Erythroblast (primary cell): ENCODE measurements at regions not wholly inside any gene's neighbourhood (a gene's known extent, or its start where the extent isn't known, plus 50 kb on each side); places are given as distances from the start of the nearest gene placed in this dataset.

Experiments
- DNase-seq, 2 experiments: peaks; one replicate each; lab custom pipeline; 2025; lab: John Stamatoyannopoulos, UW
- GATA1 ChIP-seq: IDR thresholded peaks from 2 replicates; pipeline ENCODE4 v1.6.1; 2011; ENCODE audit warnings: low read depth, mild to moderate bottlenecking, control low read depth, low read length, moderate library complexity
- POLR2A ChIP-seq: IDR thresholded peaks from 2 replicates; pipeline ENCODE4 v1.6.1; 2011; ENCODE audit warnings: mild to moderate bottlenecking, low read length

DNA sequence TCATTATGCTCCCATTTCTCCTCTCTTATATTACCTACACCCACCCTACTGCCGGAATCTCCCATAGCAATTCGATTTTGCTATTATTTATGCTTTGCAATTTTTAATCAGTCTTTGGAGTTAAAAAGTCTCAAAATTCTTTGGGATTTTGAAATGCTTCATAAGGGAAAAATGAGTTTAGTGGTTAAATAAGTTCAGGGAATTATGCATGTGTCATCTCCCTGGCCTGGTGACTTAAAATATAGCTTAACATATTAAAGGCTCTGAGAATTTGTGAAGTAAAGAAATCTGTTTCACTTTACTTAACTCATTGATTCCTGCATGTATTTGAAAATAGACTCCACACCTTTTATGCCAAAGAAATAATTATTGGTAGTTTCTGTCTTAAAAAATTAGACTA, 185.1 kb upstream of the DIPK2B start:
- no peak for TF ChIP-seq POLR2A
- no peak for TF ChIP-seq GATA1
- DNase-seq: no peak

DNA sequence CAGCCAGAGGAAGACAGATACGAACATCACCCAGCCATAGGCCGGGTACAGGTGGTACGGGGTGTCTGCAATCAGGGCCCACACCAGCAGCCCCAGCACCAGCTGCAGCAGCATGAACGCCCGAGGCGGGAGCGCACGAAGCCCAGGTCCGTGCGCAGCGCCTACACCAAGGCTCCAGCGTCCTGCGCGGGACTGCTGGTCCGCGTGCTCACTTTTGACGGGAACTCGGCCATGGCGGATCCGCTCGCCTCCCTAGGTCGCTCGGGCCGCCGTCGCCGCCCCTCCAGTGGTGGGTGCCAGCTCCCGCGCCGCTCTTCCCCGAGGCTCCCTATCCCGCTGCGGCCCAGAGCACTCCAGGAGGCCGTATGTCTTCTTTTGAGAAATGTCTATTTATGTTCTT, 181.2 kb upstream of the DIPK2B start:
- DNase-seq: no peak
- TF ChIP-seq POLR2A: no peak
- no peak for TF ChIP-seq GATA1

DNA sequence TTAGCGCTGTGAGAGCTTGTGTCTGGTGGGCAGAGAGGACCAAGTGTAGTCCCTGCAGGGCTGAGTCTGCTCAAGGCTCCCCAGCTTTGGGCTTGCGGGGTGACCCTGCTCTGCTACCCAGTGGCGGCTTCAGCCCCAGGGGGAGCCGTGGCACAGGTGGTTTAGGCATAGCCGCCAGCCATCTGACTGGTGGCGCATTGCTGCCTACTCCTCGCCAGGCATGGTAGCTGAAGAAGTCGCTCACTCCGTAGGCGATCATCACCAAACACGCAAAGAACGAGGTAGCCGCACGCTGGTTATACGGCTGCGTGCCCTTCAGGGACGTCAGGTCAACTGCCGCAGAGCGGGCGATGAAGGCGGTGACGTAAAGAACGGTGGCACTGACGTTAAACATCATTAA, 180.7 kb upstream of the DIPK2B start:
- TF ChIP-seq POLR2A (no peak), GATA1 (no peak)
- DNase-seq: no peak

DNA sequence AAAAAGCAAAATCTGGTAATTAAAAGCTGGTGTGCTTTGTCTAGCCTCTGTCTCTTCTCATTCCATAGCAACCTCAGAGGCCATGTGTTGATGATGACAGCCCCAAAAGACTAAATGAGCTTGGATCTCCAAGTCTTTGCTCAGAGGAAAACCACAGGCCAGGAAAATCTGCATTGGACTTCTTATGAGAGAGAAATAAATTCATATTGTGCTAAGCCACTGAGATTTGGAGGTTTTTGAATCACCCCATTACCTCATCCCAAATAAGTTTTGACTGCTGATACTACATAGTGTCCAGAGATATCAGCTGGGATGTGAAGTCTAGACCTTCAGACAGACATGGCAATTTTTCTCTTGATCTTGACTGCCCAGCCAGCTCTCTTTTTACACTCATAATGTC, 178.6 kb upstream of the DIPK2B start:
- no peak for TF ChIP-seq GATA1
- no peak for TF ChIP-seq POLR2A
- DNase-seq: no peak

DNA sequence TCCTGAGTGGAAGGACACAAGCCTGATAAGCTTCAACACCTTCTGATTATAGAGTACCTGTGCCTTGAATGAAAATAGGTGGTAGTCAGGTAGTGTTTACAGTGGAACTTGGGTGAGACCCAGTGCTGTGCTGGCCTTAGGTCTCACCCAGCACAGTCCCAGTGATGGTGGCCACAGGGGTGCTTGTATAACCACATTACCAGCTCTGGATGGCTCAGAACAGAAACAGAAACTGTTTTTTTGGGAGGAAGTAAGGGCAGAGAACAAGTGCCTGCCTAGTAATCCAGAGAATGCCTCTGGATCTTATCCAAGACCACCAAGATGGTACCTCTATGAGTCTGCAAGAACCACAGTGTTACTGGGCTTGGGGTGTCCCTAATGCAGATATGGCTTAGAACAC, 171.5 kb upstream of the DIPK2B start:
- no peak for DNase-seq
- TF ChIP-seq POLR2A (no peak), GATA1 (no peak)

DNA sequence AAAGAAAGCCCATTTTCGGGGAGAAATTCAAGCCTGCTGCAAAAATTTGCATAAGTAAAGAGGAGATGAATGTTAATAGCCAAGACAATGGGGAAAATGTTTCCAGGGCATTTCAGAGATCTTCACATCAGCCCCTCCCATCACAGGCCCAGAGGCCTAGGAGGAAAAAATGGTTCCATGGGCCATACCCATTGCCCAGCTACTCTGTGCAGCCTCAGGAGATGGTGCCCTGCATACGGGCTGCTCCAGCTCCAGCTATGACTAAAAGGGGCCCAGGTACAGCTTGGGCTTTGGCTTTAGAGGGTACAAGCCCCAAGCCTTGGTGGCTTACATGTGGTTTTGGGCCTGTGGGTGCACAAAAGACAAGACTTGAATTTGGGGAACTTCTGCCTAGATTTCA, 168.0 kb upstream of the DIPK2B start:
- TF ChIP-seq GATA1 (no peak), POLR2A (no peak)
- no peak for DNase-seq

DNA sequence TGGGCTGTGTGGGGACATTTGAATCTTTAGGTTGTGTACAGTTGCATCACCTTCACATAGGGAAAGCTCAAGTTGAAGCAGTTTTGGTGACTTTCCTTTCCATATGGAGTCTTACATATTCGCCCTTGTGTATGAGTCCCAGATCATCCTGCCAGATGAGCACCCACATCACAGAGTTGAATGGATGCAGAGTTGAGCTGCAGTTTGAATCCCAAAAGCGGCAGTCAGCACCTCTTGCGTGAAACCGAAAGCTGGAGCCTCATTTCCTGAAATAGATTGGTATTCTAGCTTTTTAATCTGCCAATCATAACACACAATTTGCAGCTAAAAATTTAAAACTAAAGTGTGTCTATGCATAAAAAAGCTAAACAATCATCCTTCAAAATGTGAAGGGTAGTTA, 162.9 kb upstream of the DIPK2B start:
- TF ChIP-seq GATA1 (no peak), POLR2A (no peak)
- DNase-seq: no peak

DNA sequence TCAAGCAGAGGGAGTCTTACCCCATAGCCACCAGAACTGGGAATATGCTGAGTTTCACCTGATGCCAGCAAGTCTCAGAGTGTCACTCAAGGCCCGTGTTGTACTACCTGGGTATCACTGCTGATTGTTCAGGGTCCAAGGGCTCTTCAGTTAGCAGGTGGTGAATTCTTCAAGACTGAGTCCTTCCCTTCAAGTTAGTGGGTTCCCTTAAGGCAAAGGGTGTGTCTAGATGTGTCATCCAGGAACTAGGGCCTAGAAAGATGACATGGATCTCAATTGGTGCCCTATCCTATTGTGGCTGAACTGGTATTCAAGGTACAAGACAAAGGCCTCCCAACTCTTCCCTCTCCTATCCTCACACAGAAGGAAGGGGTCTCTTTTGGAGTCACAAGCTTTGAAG, 159.9 kb upstream of the DIPK2B start:
- TF ChIP-seq GATA1 (no peak), POLR2A (no peak)
- DNase-seq: no peak

DNA sequence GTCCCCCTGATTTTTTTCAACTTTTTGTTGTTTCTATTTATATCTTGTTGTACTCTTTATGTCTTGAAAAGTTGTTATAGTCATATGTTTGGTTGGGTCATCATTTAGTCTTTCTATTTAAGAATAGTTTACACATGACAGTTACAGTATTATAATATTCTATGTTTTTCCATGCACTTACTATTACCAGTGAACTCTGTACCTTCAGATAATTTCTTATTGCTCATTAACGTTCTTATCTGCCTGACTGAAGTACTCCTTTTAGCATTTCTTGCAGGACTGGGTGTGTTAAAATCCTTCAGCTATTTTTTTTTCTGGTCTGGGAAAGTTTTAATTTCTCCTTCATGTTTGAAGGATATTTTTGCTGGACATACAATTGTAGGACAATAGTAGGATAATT, 157.7 kb upstream of the DIPK2B start:
- TF ChIP-seq GATA1: no peak
- TF ChIP-seq POLR2A: no peak

DNA sequence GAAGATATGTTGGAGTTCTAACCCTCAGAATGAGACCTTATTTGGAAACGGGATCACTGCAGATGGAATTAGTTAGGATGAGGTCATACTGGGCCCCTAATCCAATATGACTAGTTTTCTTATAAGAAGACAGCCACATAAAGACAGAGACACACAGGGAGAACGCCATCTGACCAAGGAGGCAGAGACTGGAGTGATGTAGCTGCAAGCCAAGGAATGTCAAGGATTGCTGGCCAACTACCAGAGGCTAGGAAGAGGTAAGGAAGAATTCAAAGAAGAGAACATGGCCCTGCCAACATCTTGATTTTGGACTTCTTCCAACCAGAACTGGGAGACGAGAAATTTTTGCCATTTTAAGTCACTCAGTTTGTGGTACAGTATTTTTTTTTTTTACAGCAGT, 152.8 kb upstream of the DIPK2B start:
- DNase-seq: no peak

More for the DNA sequence above, 157.7 kb upstream of the DIPK2B start:
- DNase-seq: no peak

DNA sequence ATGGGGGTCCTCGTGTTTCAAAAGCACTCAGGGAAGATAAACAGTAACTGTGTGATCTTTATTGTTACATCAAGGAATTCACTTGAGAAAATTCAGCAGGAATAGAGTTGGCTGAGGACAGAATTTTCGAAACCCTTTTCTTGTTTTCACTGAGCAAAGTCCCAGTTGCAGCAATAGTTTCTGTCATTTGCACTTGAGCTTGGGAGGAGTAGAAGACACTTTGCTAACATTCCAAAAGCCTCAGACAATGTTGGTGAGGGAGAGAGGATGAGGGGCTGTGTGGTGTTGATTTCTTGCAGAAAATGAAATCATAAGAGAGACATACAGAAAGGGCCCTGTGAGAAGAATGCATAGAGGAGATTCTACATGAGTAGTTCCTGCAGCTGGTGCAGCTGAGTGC, 151.9 kb upstream of the DIPK2B start:
- TF ChIP-seq GATA1: no peak
- TF ChIP-seq POLR2A: no peak
- DNase-seq: no peak

More for the DNA sequence above, 152.8 kb upstream of the DIPK2B start:
- TF ChIP-seq GATA1: no peak
- TF ChIP-seq POLR2A: no peak

DNA sequence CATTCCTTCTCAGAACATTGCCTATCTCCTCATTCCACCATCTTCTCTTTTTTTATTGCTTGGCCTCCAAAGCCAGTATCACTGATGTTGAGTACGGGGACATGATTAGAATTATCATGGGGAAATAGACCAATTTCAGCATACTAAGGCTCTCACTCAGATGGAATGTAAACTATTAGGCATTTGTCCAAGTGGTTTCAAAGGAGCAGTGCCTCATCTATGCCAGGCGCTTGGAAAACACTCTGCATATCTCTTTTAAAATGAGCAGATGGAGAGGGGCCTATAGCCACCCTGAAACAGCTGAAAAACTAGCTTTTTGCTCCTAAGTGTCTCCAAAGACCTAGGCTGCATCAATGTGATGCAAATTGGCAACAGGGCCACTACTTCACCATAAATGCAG, 150.8 kb upstream of the DIPK2B start:
- DNase-seq: no peak

DNA sequence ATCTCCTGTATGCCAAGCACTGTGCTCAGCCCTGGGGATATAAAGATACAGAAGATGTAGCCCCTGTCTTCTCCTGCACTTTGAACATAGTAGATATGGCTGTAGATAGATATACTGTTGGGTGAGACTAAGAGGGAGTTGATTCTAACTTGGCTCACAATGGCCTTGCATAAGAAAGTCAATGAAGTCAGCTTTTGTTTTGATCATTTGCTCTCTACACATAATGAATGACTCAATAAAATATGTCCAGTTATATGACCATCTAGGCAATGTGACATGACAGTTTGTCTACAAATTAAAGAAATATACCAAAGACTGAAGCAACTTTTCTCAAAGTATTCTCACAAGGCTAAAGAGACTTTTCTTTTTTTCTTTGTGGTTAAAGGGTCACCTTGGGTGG, 147.6 kb upstream of the DIPK2B start:
- TF ChIP-seq POLR2A: no peak
- DNase-seq: no peak

More for the DNA sequence above, 150.8 kb upstream of the DIPK2B start:
- no peak for TF ChIP-seq GATA1
- no peak for TF ChIP-seq POLR2A

DNA sequence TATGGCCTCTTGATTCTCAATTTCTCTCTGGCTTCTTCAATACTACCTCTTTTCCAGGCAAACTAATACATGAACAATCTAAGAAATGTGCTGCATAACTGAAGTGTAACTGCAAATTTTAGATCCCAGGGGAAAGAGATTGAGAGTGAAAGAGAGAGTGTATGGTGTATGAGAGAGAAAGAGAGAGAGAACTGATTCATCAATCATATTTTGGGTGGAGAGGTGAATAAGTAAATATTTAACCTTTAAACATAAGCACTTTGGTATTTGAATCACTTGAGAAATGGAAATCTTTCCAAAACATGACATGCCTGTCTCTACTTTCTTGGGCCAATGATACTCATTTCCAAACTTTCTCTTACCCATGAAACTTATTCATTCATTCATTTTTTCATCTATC, 147.2 kb upstream of the DIPK2B start:
- DNase-seq: no peak

DNA sequence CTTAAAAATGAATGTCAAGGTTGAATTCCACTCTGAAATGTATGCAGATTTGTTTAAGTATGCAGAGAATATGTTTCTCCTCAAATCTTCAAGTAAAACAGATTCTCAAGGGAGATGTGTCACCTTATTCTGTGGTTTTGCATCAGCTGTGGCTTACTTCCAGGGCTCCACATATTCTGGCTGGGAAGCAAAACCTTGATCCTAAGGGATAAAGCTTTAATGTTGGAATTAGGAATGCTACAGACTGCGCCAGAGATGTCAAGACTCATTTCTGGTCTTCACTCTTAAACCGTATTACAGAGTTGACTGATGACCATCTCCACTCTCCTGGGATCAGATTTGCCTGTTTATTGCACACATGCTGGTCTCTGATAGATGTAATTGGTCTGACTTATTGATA, 143.9 kb upstream of the DIPK2B start:
- TF ChIP-seq POLR2A (no peak), GATA1 (no peak)
- DNase-seq: no peak

More for the DNA sequence above, 147.2 kb upstream of the DIPK2B start:
- TF ChIP-seq GATA1 (no peak), POLR2A (no peak)

DNA sequence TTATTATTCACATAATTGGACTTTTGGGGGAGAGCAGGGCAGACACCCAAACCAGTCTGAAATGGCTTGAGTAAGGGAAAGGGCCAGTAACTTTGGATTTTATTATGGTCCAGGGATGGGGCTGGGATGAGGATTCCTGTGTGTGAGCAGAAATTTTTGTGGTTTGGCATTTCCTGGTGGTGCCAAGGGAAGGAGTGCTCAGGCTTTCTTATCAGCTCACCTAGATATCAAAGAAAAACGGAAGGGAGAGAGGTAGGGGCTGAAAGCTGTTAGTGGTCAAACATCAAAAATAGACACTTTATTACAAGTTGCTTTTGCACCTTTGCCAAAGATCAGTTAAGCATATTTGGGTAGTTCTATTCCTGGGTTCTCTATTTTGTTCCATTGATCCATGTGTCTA, 128.5 kb upstream of the DIPK2B start:
- TF ChIP-seq POLR2A (no peak), GATA1 (no peak)
- no peak for DNase-seq

DNA sequence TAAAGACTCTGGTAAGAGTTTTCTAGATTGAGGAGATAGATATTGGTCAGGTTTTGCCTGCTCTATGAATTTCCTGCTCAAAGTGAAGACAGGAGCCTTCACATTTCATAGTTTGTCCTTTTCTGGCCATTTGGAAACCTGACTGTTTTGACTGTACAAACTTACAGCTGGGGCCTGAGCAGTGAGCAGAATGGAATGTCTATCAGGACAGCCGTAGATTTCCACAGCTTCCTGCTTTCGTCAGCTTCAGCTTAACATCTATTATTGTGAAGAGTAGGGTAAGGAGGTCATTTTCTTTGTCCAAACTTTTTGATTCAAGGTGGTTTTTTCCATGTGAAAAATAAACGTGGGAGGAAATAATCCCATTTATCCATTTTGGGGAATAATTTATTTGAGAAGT, 124.3 kb upstream of the DIPK2B start:
- no peak for DNase-seq
- no peak for TF ChIP-seq POLR2A
- TF ChIP-seq GATA1: no peak
